SK-N-SH (cell line): ENCODE measurements at regions not wholly inside any gene's neighbourhood (a gene's known extent, or its start where the extent isn't known, plus 50 kb on each side); places are given as distances from the start of the nearest gene placed in this dataset.

Experiments
- CTCF ChIA-PET: fragments of 300-600, 350-600 bp; formaldehyde crosslinking; extraction: SDS; loops from one replicate; lab custom pipeline; 2021; lab: Yijun Ruan, JAX
- POLR2A ChIA-PET: fragments of 350-600 bp; sonication (Branson Sonifier 250); formaldehyde crosslinking; extraction: SDS; loops from one replicate; lab custom pipeline; 2020; ENCODE audit warnings: antibody characterized with exemption, inconsistent platforms; lab: Yijun Ruan, JAX
- DNase-seq: peaks from one replicate; pipeline ENCODE4 v3.0.0; 2012
- H2AFZ ChIP-seq: fragments of 200-600 bp; sonication (generic); 2 replicates; pipeline ENCODE4 v1.8.1; 2016; ENCODE audit warnings: antibody characterized with exemption, mild to moderate bottlenecking, low read depth
- H3F3A ChIP-seq: fragments of 200-600 bp; sonication (generic); replicated peaks from 2 replicates; pipeline ENCODE3; 2016; ENCODE audit warnings: antibody characterized with exemption, mild to moderate bottlenecking; ENCODE audit not compliant: insufficient read depth
- H3K27ac ChIP-seq, 2 experiments: fragments of 200-500 bp in 1 of 2; fragments of 200-600 bp in 1 of 2; sonication (Bioruptor generic) in 1 of 2; sonication (generic), shearing (Covaris generic) in 1 of 2; 2 replicates each; pipeline versions ENCODE4 v1.5.1 to v1.6.1; 2014 to 2016; ENCODE audit warnings: low read depth in 2 of 2, inconsistent platforms in 1 of 2, low read length in 1 of 2, mild to moderate bottlenecking in 1 of 2, mixed read lengths in 1 of 2
- H3K27me3 ChIP-seq: fragments of 200-600 bp; sonication (generic), shearing (Covaris generic); 2 replicates; pipeline ENCODE4 v1.6.1; 2016; ENCODE audit warnings: mixed run types; ENCODE audit not compliant: insufficient read depth
- H3K36me3 ChIP-seq, 2 experiments: fragments of 200-500 bp in 1 of 2; fragments of 200-600 bp in 1 of 2; sonication (Bioruptor generic) in 1 of 2; sonication (generic) in 1 of 2; replicated peaks in 1 of 2; 2 replicates each; pipeline versions ENCODE3 to v1.5.1; 2014 to 2016; ENCODE audit warnings: low read length in 1 of 2, mild to moderate bottlenecking in 1 of 2; ENCODE audit not compliant: insufficient read depth in 2 of 2, control insufficient read depth in 1 of 2
- H3K4me1 ChIP-seq, 2 experiments: fragments of 200-500 bp in 1 of 2; fragments of 200-600 bp in 1 of 2; sonication (Bioruptor generic) in 1 of 2; sonication (generic), shearing (Covaris generic) in 1 of 2; 2 replicates each; pipeline versions ENCODE4 v1.5.1 to v1.6.1; 2014 to 2016; ENCODE audit warnings: low read depth in 1 of 2, low read length in 1 of 2, mixed run types in 1 of 2; ENCODE audit not compliant: insufficient read depth in 2 of 2, control insufficient read depth in 1 of 2
- H3K4me2 ChIP-seq: fragments of 200-600 bp; sonication (generic), shearing (Covaris generic); 2 replicates; pipeline ENCODE4 v1.6.1; 2017; ENCODE audit warnings: mixed run types
- H3K4me3 ChIP-seq, 2 experiments: fragments of 200-500 bp in 1 of 2; fragments of 200-600 bp in 1 of 2; sonication (Bioruptor generic) in 1 of 2; sonication (generic), shearing (Covaris generic) in 1 of 2; 2 replicates each; pipeline versions ENCODE4 v1.5.1 to v1.8.1; 2014 to 2016; ENCODE audit warnings: low read depth in 2 of 2, inconsistent platforms in 1 of 2, low read length in 1 of 2, mild to moderate bottlenecking in 1 of 2, mixed read lengths in 1 of 2, moderate library complexity in 1 of 2
- H3K79me2 ChIP-seq: fragments of 200-600 bp; sonication (generic); 2 replicates; pipeline ENCODE4 v1.8.1; 2017; ENCODE audit warnings: mild to moderate bottlenecking; ENCODE audit not compliant: insufficient read depth
- H3K9ac ChIP-seq: fragments of 200-600 bp; sonication (generic); 2 replicates; pipeline ENCODE4 v1.6.1; 2017; ENCODE audit warnings: mixed run types
- H3K9me2 ChIP-seq: fragments of 200-600 bp; sonication (generic); 2 replicates; pipeline ENCODE4 v1.6.1; 2017; ENCODE audit warnings: mixed run types
- H3K9me3 ChIP-seq: fragments of 200-600 bp; sonication (generic); 2 replicates; pipeline ENCODE4 v1.6.1; 2017; ENCODE audit warnings: mixed run types, mild to moderate bottlenecking, moderate library complexity
- H4K20me1 ChIP-seq: fragments of 200-600 bp; sonication (generic); 2 replicates; pipeline ENCODE4 v1.6.1; 2017; ENCODE audit warnings: mild to moderate bottlenecking, mixed run types; ENCODE audit not compliant: insufficient read depth
- CTCF ChIP-seq: fragments of 200-600 bp; sonication (generic); IDR thresholded peaks from 2 replicates; pipeline ENCODE4 v1.6.1; 2017; ENCODE audit warnings: antibody characterized with exemption, mild to moderate bottlenecking, moderate library complexity
- EP300 ChIP-seq, 2 experiments: IDR thresholded peaks; 2 replicates each; pipeline versions ENCODE4 v1.4.0 to v1.6.1; 2012; ENCODE audit warnings: borderline replicate concordance in 1 of 2, low read depth in 1 of 2, low read length in 1 of 2
- FOSL2 ChIP-seq: IDR thresholded peaks from 2 replicates; pipeline ENCODE4 v1.4.0; 2012; ENCODE audit warnings: low read depth, mild to moderate bottlenecking, moderate library complexity, borderline replicate concordance
- FOXJ3 ChIP-seq: sonication (generic); formaldehyde crosslinking; IDR thresholded peaks from 2 replicates; pipeline ENCODE4 v1.5.1; 2020; ENCODE audit warnings: mild to moderate bottlenecking, missing genetic modification reagents
- FOXM1 ChIP-seq: IDR thresholded peaks from 2 replicates; pipeline ENCODE4 v1.4.0; 2012; ENCODE audit warnings: low read depth, mild to moderate bottlenecking
- GABPA ChIP-seq: IDR thresholded peaks from 2 replicates; pipeline ENCODE4 v1.4.0; 2012; ENCODE audit warnings: low read depth, mild to moderate bottlenecking
- MEF2A ChIP-seq: IDR thresholded peaks from 2 replicates; pipeline ENCODE4 v1.4.0; 2012; ENCODE audit warnings: low read depth, borderline replicate concordance
- MXI1 ChIP-seq: IDR thresholded peaks from 2 replicates; pipeline ENCODE4 v1.6.1; 2012; ENCODE audit warnings: mild to moderate bottlenecking, low read depth, low read length, improper control_type of control experiment
- NFIC ChIP-seq: IDR thresholded peaks from 2 replicates; pipeline ENCODE4 v1.4.0; 2012; ENCODE audit warnings: borderline replicate concordance
- NRF1 ChIP-seq: IDR thresholded peaks from 2 replicates; pipeline ENCODE4 v1.6.1; 2012; ENCODE audit warnings: low read depth, mild to moderate bottlenecking, low read length
- PBX3 ChIP-seq: IDR thresholded peaks from 2 replicates; pipeline ENCODE4; 2012
- REST ChIP-seq: IDR thresholded peaks from 2 replicates; pipeline ENCODE4 v1.6.1; 2012; ENCODE audit warnings: mild to moderate bottlenecking, low read depth, low read length, moderate library complexity
- RFX5 ChIP-seq: IDR thresholded peaks from 2 replicates; pipeline ENCODE4 v1.6.1; 2012; ENCODE audit warnings: mild to moderate bottlenecking, improper control_type of control experiment, low read length
- SMC3 ChIP-seq: IDR thresholded peaks from 2 replicates; pipeline ENCODE4 v1.6.1; 2012; ENCODE audit warnings: low read depth, low read length, improper control_type of control experiment
- TCF12 ChIP-seq: IDR thresholded peaks from 2 replicates; pipeline ENCODE4 v1.4.0; 2012
- YY1 ChIP-seq: IDR thresholded peaks from 2 replicates; pipeline ENCODE4 v1.4.0; 2012; ENCODE audit warnings: low read depth, mild to moderate bottlenecking
- WGBS: methylation state at CpG from one replicate; pipeline ENCODE4 v1.1.6; 2017; ENCODE audit warnings: low lambda C conversion rate; 5-methylcytosine and 5-hydroxymethylcytosine counted together
- TF ChIP-seq, protein P1 (sequence below): IDR thresholded peaks from 2 replicates; pipeline ENCODE4 v1.4.0; 2012; ENCODE audit warnings: low read depth, borderline replicate concordance
- TF ChIP-seq, protein P2 (sequence below): fragments of 150-350 bp; IDR thresholded peaks from 2 replicates; pipeline ENCODE4 v1.6.1; 2017; ENCODE audit warnings: antibody characterized with exemption, low read length, low read depth, borderline replicate concordance

- Histone ChIP-seq H3K9ac (no peak overlapping the region), H3K4me1 (peaks cover 0 to 2% of the 10 kb centered on the region in 2 experiments; a peak in 2 of 4 replicates), H3K79me2 (no peaks in the 10 kb centered on the region), H3K27me3 (no peaks in the 10 kb centered on the region), H3K4me3 (no peak overlapping the region), H3K4me2 (no peak overlapping the region), H3F3A (peaks cover 7% of the 10 kb centered on the region), H2AFZ (no peak overlapping the region), H3K27ac (0 out of 4 replicates have a peak overlapping the region, but pooled peaks of 1 of the 2 experiments have one; percentile 13), H3K9me3 (no peaks in the 10 kb centered on the region), H3K9me2 (no peaks in the 10 kb centered on the region), H4K20me1 (no peaks in the 10 kb centered on the region), H3K36me3 (no peaks in the 10 kb centered on the region)
- ChIA-PET POLR2A (no interaction called here), CTCF (no interaction called here)
- TF ChIP-seq TCF12 = peak; percentile 36; the same call in 1 of the 2 replicates
- TF ChIP-seq NFIC = no peak
- WGBS = 86% methylated on average over 1 of the region's 1 CpG
- DNase-seq = no peak
Observed at GRCh38 chr21:28832013-28832714, 160.5 kb downstream of the LTN1 start.

- no peak overlapping the region for H3K4me2 ChIP-seq
- peaks cover 0 to 7% of the 10 kb centered on the region in 2 experiments; a peak in 3 of 4 replicates for H3K4me1 ChIP-seq
- no peak overlapping the region for H3K27ac ChIP-seq
- peaks cover 7% of the 10 kb centered on the region for H3F3A ChIP-seq
- no peak overlapping the region for H3K4me3 ChIP-seq
- no peaks in the 10 kb centered on the region for H4K20me1 ChIP-seq
- no peak for DNase-seq
- CTCF ChIA-PET = no interaction called here
- no peak overlapping the region for H3K9ac ChIP-seq
- H3K36me3 ChIP-seq = no peaks in the 10 kb centered on the region
- POLR2A ChIA-PET = no interaction called here
- no peak overlapping the region for H2AFZ ChIP-seq
- no peaks in the 10 kb centered on the region for H3K9me3 ChIP-seq
- no peaks in the 10 kb centered on the region for H3K27me3 ChIP-seq
- H3K79me2 ChIP-seq = no peaks in the 10 kb centered on the region
- 39% methylated on average over 1 of the region's 1 CpG for WGBS
- no peaks in the 10 kb centered on the region for H3K9me2 ChIP-seq
- TF ChIP-seq EP300 (IDR thresholded peaks at IDR 0.05; ENCODE audit: borderline replicate concordance in 1 of 2, low read depth in 1 of 2, low read length in 1 of 2) (no peak), FOSL2 (no peak), FOXM1 (no peak), REST (no peak), MXI1 (no peak), SMC3 (no peak), FOXJ3 (no peak), CTCF (no peak), YY1 (no peak), GABPA (no peak), RFX5 (no peak), PBX3 (no peak), NFIC (no peak), TCF12 (no peak), MEF2A (no peak), NRF1 (no peak)
- TF ChIP-seq, protein P1, sequence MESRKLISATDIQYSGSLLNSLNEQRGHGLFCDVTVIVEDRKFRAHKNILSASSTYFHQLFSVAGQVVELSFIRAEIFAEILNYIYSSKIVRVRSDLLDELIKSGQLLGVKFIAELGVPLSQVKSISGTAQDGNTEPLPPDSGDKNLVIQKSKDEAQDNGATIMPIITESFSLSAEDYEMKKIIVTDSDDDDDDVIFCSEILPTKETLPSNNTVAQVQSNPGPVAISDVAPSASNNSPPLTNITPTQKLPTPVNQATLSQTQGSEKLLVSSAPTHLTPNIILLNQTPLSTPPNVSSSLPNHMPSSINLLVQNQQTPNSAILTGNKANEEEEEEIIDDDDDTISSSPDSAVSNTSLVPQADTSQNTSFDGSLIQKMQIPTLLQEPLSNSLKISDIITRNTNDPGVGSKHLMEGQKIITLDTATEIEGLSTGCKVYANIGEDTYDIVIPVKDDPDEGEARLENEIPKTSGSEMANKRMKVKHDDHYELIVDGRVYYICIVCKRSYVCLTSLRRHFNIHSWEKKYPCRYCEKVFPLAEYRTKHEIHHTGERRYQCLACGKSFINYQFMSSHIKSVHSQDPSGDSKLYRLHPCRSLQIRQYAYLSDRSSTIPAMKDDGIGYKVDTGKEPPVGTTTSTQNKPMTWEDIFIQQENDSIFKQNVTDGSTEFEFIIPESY = no peak
- TF ChIP-seq, protein P2, sequence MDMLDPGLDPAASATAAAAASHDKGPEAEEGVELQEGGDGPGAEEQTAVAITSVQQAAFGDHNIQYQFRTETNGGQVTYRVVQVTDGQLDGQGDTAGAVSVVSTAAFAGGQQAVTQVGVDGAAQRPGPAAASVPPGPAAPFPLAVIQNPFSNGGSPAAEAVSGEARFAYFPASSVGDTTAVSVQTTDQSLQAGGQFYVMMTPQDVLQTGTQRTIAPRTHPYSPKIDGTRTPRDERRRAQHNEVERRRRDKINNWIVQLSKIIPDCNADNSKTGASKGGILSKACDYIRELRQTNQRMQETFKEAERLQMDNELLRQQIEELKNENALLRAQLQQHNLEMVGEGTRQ = no peak
Observed at GRCh38 chr21:28828981-28829380, 163.7 kb downstream of the LTN1 start.
